ENCODE measurements at regions not wholly inside any gene's neighbourhood (a gene's known extent, or its start where the extent isn't known, plus 50 kb on each side); places are given as distances from the start of the nearest gene placed in this dataset.

GRCh38 chr9:108762348-108763055 lies 93.3 kb downstream of the ACTL7B start:
- DNase-seq (ENCODE audit: low spot score) (no peak), ATAC-seq (peak; percentile 66), FAIRE-seq (no peak)
- H3K36me3 ChIP-seq (replicated peaks in 1 of 2; ENCODE audit: control insufficient read depth in 1 of 2, insufficient read depth in 2 of 2, low read length in 2 of 2), result no peaks in the 10 kb centered on the region
- CTCF ChIA-PET (ENCODE audit: low intra/inter-chr PET ratio, low total read pairs), result interaction anchor here (1.2 kb wide), 1 partner anchor 197 kb away, joined by 6 read pairs; no protein-coding TSS in a partner anchor
- POLR2A ChIA-PET, result no interaction called here
- no peaks in the 10 kb centered on the region for H4K20me1 ChIP-seq (ENCODE audit: insufficient read depth, low read length)
- peak overlapping the region; percentile 17; the same call in 1 of the 2 replicates for H3K9ac ChIP-seq (ENCODE audit: insufficient read depth, low read depth, low read length)
- no TSS peak for BruUV-seq (replicated peaks)
- no peaks in the 10 kb centered on the region for H3K27me3 ChIP-seq (ENCODE audit: control insufficient read depth in 1 of 2, insufficient read depth in 2 of 2, low read length in 2 of 2)
- H3K4me1 ChIP-seq (ENCODE audit: insufficient read depth, low read length), result peaks cover 16% of the 10 kb centered on the region
- peak overlapping the region; percentile 19 for H2AFZ ChIP-seq (ENCODE audit: low read length)
- intact Hi-C loops (cut with micrococcal nuclease; ENCODE audit: unreplicated experiment) (loop anchor here (5.0 to 10.0 kb wide), 2 partner anchors 50 to 348 kb away; no protein-coding TSS in a partner anchor), in situ Hi-C loops (cut with HindIII; ENCODE audit: extremely low pct_ligation_motif_present, low pct_unique_long_range_greater_than_20kb) (loop anchor here (25.0 kb wide), 1 partner anchor 325 kb away; no protein-coding TSS in a partner anchor)
- H3K9me3 ChIP-seq (ENCODE audit: low read length), result no peaks in the 10 kb centered on the region
- TF ChIP-seq PAWR (CRISPR knock-in tag; IDR thresholded peaks at IDR 0.05; ENCODE audit: borderline replicate concordance), result no peak
- TF ChIP-seq ZNF710 (CRISPR knock-in tag; IDR thresholded peaks at IDR 0.05; ENCODE audit: borderline replicate concordance), result no peak
- TF ChIP-seq, protein P1, sequence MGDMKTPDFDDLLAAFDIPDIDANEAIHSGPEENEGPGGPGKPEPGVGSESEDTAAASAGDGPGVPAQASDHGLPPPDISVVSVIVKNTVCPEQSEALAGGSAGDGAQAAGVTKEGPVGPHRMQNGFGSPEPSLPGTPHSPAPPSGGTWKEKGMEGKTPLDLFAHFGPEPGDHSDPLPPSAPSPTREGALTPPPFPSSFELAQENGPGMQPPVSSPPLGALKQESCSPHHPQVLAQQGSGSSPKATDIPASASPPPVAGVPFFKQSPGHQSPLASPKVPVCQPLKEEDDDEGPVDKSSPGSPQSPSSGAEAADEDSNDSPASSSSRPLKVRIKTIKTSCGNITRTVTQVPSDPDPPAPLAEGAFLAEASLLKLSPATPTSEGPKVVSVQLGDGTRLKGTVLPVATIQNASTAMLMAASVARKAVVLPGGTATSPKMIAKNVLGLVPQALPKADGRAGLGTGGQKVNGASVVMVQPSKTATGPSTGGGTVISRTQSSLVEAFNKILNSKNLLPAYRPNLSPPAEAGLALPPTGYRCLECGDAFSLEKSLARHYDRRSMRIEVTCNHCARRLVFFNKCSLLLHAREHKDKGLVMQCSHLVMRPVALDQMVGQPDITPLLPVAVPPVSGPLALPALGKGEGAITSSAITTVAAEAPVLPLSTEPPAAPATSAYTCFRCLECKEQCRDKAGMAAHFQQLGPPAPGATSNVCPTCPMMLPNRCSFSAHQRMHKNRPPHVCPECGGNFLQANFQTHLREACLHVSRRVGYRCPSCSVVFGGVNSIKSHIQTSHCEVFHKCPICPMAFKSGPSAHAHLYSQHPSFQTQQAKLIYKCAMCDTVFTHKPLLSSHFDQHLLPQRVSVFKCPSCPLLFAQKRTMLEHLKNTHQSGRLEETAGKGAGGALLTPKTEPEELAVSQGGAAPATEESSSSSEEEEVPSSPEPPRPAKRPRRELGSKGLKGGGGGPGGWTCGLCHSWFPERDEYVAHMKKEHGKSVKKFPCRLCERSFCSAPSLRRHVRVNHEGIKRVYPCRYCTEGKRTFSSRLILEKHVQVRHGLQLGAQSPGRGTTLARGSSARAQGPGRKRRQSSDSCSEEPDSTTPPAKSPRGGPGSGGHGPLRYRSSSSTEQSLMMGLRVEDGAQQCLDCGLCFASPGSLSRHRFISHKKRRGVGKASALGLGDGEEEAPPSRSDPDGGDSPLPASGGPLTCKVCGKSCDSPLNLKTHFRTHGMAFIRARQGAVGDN (CRISPR knock-in tag; IDR thresholded peaks at IDR 0.05), result 0 out of 2 replicates have a peak, but pooled peaks have one; percentile 22
- 0 out of 4 replicates have a peak, but pooled peaks of 1 of the 2 experiments have one; percentile 10 for TF ChIP-seq MAFK (conservative IDR thresholded peaks at IDR 0.05 in 1 of 2, IDR thresholded peaks at IDR 0.05 in 1 of 2; ENCODE audit: low read length in 2 of 2)
- peak; percentile 72 for TF ChIP-seq PRDM15 (CRISPR knock-in tag; IDR thresholded peaks at IDR 0.05)
- 0 out of 2 replicates have a peak, but pooled peaks have one; percentile 16 for TF ChIP-seq ZNF557 (CRISPR knock-in tag; IDR thresholded peaks at IDR 0.05)
- TF ChIP-seq, protein P2, sequence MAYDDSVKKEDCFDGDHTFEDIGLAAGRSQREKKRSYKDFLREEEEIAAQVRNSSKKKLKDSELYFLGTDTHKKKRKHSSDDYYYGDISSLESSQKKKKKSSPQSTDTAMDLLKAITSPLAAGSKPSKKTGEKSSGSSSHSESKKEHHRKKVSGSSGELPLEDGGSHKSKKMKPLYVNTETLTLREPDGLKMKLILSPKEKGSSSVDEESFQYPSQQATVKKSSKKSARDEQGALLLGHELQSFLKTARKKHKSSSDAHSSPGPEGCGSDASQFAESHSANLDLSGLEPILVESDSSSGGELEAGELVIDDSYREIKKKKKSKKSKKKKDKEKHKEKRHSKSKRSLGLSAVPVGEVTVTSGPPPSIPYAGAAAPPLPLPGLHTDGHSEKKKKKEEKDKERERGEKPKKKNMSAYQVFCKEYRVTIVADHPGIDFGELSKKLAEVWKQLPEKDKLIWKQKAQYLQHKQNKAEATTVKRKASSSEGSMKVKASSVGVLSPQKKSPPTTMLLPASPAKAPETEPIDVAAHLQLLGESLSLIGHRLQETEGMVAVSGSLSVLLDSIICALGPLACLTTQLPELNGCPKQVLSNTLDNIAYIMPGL (CRISPR knock-in tag; IDR thresholded peaks at IDR 0.05; ENCODE audit: borderline replicate concordance in 1 of 2, low read depth in 1 of 2), result 0 out of 4 replicates have a peak, but pooled peaks of 1 of the 2 experiments have one; percentile 9
- TF ChIP-seq ZNF263 (CRISPR knock-in tag; IDR thresholded peaks at IDR 0.05), result peak; percentile 93
- no peak overlapping the region for H3K27ac ChIP-seq (ENCODE audit: extremely low read length, insufficient read depth, low read length)
- peak overlapping the region; percentile 76 for H3K4me2 ChIP-seq (ENCODE audit: low read depth, low read length)
- WGBS (ENCODE audit: low lambda C conversion rate), result 31% methylated on average over 13 of the region's 13 CpGs
- H3K79me2 ChIP-seq (ENCODE audit: insufficient read depth, low read length), result no peaks in the 10 kb centered on the region
- H3K4me3 ChIP-seq (replicated peaks in 1 of 3; ENCODE audit: insufficient read depth in 1 of 3, low read depth in 2 of 3, low read length in 3 of 3), result peak overlapping the region in 2 of 3 experiments; percentile 41; a peak in 4 of 6 replicates

Measured in HepG2 (cell line).